GM12878 (cell line): ENCODE measurements at regions not wholly inside any gene's neighbourhood (a gene's known extent, or its start where the extent isn't known, plus 50 kb on each side); places are given as distances from the start of the nearest gene placed in this dataset.

ENCODE experiments used
- ASH2L ChIP-seq: fragments of 300-600, 200-600 bp; sonication (generic); IDR thresholded peaks from 2 replicates; pipeline ENCODE4 v1.6.1; 2017; ENCODE audit warnings: low read depth, mild to moderate bottlenecking, borderline replicate concordance
- CHD1 ChIP-seq: IDR thresholded peaks from 2 replicates; pipeline ENCODE4 v1.6.1; 2012; ENCODE audit warnings: low read depth, low read length, improper control_type of control experiment
- IRF4 ChIP-seq: IDR thresholded peaks from 2 replicates; pipeline ENCODE4 v1.6.1; 2011; ENCODE audit warnings: low read depth, low read length
- JUNB ChIP-seq: IDR thresholded peaks from 2 replicates; pipeline ENCODE4 v1.6.1; 2016; ENCODE audit warnings: antibody characterized with exemption, mild to moderate bottlenecking
- JUND ChIP-seq: IDR thresholded peaks from 2 replicates; pipeline ENCODE4 v1.6.1; 2012; ENCODE audit warnings: low read depth, mild to moderate bottlenecking, low read length, improper control_type of control experiment, moderate library complexity
- KDM1A ChIP-seq: fragments of 200-600 bp; sonication (generic); IDR thresholded peaks from 2 replicates; pipeline ENCODE4 v1.6.1; 2016; ENCODE audit warnings: borderline replicate concordance
- MEF2A ChIP-seq: IDR thresholded peaks from 2 replicates; pipeline ENCODE4 v1.6.1; 2011; ENCODE audit warnings: low read depth, mild to moderate bottlenecking, low read length, moderate library complexity; ENCODE audit not compliant: insufficient read depth
- NKRF ChIP-seq: fragments of 450-650 bp; conservative IDR thresholded peaks from 2 replicates; pipeline ENCODE4 v1.6.1; 2017; ENCODE audit warnings: mild to moderate bottlenecking, moderate library complexity
- NRF1 ChIP-seq: conservative IDR thresholded peaks from 2 replicates; pipeline ENCODE4 v1.6.1; 2011; ENCODE audit warnings: mild to moderate bottlenecking, low read depth, low read length, improper control_type of control experiment
- PAX5 ChIP-seq: IDR thresholded peaks from 2 replicates; pipeline ENCODE4 v1.6.1; 2011; ENCODE audit warnings: low read depth, low read length, borderline replicate concordance
- POU2F2 ChIP-seq: IDR thresholded peaks from 3 replicates; pipeline ENCODE4 v1.6.1; 2011; ENCODE audit warnings: low read depth, mild to moderate bottlenecking, low read length, borderline replicate concordance
- RB1 ChIP-seq: fragments of 450-650 bp; formaldehyde crosslinking; IDR thresholded peaks from 2 replicates; pipeline ENCODE4 v1.6.1; 2017; ENCODE audit warnings: mild to moderate bottlenecking, borderline replicate concordance
- SMAD1 ChIP-seq: fragments of 450-650 bp; IDR thresholded peaks from 2 replicates; pipeline ENCODE4 v1.6.1; 2018; ENCODE audit warnings: mild to moderate bottlenecking, low read depth; ENCODE audit not compliant: partially characterized antibody
- SPI1 ChIP-seq: IDR thresholded peaks from 2 replicates; pipeline ENCODE4 v1.6.1; 2011; ENCODE audit warnings: low read depth, mild to moderate bottlenecking, low read length, moderate library complexity, borderline replicate concordance; ENCODE audit not compliant: insufficient read depth
- SREBF1 ChIP-seq: IDR thresholded peaks from 2 replicates; pipeline ENCODE4 v1.6.1; 2012; ENCODE audit warnings: mild to moderate bottlenecking, low read length
- TCF7 ChIP-seq: IDR thresholded peaks from 2 replicates; pipeline ENCODE4 v1.6.1; 2014; ENCODE audit warnings: antibody characterized with exemption, borderline replicate concordance
- ZNF207 ChIP-seq: fragments of 450-650 bp; IDR thresholded peaks from 2 replicates; pipeline ENCODE4 v1.6.1; 2014; ENCODE audit warnings: antibody characterized with exemption, mild to moderate bottlenecking, borderline replicate concordance
- TF ChIP-seq, protein P1 (sequence below): IDR thresholded peaks from 2 replicates; pipeline ENCODE4 v1.6.1; 2011; ENCODE audit warnings: mild to moderate bottlenecking, low read depth, low read length, moderate library complexity; ENCODE audit not compliant: insufficient replicate concordance
- TF ChIP-seq, protein P2 (sequence below): IDR thresholded peaks from 2 replicates; pipeline ENCODE4 v1.6.1; 2011; ENCODE audit warnings: low read depth, low read length, improper control_type of control experiment, borderline replicate concordance
- TF ChIP-seq, protein P3 (sequence below), 3 experiments: IDR thresholded peaks in 2 of 3; conservative IDR thresholded peaks in 1 of 3; 2 replicates each; pipeline ENCODE4 v1.5.1; 2011; ENCODE audit warnings: low read depth in 3 of 3, low read length in 3 of 3, mild to moderate bottlenecking in 3 of 3, control low read depth in 2 of 3, moderate library complexity in 2 of 3, inconsistent platforms in 1 of 3, mixed read lengths in 1 of 3; ENCODE audit not compliant: control insufficient read depth in 2 of 3, insufficient read depth in 1 of 3; ENCODE audit errors: extremely low read depth in 1 of 3
- TF ChIP-seq, protein P4 (sequence below): fragments of 450-650 bp; formaldehyde crosslinking; IDR thresholded peaks from 2 replicates; pipeline ENCODE4 v1.4.0; 2022; ENCODE audit warnings: mild to moderate bottlenecking, moderate library complexity

DNA sequence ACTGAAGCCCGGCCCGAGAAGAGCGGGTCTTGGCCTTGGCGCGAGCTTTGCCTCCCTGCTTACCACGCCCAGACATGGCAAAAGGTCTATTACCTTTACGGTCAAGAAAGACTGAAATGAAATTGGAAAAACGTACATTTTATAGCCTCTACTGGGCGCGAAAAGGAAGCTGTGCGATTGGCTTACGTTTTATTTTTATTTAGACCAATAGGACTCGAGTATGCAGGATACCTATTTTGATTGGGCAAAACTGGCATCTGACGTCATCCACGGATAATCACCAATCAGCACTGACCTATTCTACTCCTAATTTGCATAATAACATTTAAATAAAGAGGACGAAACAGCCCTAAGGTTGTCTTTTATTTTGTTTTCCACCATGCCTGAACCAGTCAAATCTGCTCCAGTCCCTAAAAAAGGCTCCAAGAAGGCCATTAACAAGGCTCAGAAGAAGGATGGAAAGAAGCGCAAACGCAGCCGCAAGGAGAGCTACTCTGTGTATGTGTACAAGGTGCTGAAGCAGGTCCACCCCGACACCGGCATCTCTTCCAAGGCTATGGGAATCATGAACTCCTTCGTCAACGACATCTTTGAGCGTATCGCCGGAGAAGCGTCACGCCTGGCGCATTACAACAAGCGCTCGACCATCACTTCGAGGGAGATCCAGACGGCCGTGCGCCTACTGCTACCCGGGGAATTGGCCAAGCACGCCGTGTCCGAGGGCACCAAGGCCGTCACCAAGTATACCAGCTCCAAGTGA, 97.4 kb downstream of the OR2B2 start (continued):
- TF ChIP-seq NRF1 (no peak), ZNF207 (peak; percentile 28; the same call in 1 of the 2 replicates), TCF7 (no peak), MEF2A (no peak), IRF4 (no peak), CHD1 (peak; percentile 91; the same call in 1 of the 2 replicates), RB1 (no peak), KDM1A (no peak), JUNB (no peak), NKRF (peak; percentile 50; the same call in 1 of the 2 replicates), PAX5 (peak; percentile 46; the same call in 1 of the 2 replicates), SREBF1 (no peak), POU2F2 (peak; percentile 98), SMAD1 (peak; percentile 90), SPI1 (no peak), ASH2L (no peak), JUND (no peak)
- TF ChIP-seq, protein P1, sequence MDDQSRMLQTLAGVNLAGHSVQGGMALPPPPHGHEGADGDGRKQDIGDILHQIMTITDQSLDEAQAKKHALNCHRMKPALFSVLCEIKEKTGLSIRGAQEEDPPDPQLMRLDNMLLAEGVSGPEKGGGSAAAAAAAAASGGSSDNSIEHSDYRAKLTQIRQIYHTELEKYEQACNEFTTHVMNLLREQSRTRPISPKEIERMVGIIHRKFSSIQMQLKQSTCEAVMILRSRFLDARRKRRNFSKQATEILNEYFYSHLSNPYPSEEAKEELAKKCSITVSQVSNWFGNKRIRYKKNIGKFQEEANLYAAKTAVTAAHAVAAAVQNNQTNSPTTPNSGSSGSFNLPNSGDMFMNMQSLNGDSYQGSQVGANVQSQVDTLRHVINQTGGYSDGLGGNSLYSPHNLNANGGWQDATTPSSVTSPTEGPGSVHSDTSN, result no peak
- TF ChIP-seq, protein P2, sequence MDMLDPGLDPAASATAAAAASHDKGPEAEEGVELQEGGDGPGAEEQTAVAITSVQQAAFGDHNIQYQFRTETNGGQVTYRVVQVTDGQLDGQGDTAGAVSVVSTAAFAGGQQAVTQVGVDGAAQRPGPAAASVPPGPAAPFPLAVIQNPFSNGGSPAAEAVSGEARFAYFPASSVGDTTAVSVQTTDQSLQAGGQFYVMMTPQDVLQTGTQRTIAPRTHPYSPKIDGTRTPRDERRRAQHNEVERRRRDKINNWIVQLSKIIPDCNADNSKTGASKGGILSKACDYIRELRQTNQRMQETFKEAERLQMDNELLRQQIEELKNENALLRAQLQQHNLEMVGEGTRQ, result no peak
- TF ChIP-seq, protein P3, sequence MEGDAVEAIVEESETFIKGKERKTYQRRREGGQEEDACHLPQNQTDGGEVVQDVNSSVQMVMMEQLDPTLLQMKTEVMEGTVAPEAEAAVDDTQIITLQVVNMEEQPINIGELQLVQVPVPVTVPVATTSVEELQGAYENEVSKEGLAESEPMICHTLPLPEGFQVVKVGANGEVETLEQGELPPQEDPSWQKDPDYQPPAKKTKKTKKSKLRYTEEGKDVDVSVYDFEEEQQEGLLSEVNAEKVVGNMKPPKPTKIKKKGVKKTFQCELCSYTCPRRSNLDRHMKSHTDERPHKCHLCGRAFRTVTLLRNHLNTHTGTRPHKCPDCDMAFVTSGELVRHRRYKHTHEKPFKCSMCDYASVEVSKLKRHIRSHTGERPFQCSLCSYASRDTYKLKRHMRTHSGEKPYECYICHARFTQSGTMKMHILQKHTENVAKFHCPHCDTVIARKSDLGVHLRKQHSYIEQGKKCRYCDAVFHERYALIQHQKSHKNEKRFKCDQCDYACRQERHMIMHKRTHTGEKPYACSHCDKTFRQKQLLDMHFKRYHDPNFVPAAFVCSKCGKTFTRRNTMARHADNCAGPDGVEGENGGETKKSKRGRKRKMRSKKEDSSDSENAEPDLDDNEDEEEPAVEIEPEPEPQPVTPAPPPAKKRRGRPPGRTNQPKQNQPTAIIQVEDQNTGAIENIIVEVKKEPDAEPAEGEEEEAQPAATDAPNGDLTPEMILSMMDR (IDR thresholded peaks at IDR 0.05 in 2 of 3, conservative IDR thresholded peaks at IDR 0.05 in 1 of 3; ENCODE audit: control insufficient read depth in 2 of 3, extremely low read depth in 1 of 3, insufficient read depth in 1 of 3, low read depth in 3 of 3, low read length in 3 of 3), result no peak
- TF ChIP-seq, protein P4, sequence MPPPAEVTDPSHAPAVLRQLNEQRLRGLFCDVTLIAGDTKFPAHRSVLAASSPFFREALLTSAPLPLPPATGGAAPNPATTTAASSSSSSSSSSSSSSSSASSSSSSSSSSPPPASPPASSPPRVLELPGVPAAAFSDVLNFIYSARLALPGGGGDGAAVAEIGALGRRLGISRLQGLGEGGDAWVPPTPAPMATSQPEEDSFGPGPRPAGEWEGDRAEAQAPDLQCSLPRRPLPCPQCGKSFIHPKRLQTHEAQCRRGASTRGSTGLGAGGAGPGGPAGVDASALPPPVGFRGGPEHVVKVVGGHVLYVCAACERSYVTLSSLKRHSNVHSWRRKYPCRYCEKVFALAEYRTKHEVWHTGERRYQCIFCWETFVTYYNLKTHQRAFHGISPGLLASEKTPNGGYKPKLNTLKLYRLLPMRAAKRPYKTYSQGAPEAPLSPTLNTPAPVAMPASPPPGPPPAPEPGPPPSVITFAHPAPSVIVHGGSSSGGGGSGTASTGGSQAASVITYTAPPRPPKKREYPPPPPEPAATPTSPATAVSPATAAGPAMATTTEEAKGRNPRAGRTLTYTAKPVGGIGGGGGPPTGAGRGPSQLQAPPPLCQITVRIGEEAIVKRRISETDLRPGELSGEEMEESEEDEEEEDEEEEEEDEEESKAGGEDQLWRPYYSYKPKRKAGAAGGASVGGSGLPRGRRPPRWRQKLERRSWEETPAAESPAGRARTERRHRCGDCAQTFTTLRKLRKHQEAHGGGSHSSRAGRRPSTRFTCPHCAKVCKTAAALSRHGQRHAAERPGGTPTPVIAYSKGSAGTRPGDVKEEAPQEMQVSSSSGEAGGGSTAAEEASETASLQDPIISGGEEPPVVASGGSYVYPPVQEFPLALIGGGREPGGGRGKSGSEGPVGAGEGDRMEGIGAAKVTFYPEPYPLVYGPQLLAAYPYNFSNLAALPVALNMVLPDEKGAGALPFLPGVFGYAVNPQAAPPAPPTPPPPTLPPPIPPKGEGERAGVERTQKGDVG (CRISPR knock-in tag), result no peak
